WTC11 (cell line): ENCODE measurements at regions not wholly inside any gene's neighbourhood (a gene's known extent, or its start where the extent isn't known, plus 50 kb on each side); places are given as distances from the start of the nearest gene placed in this dataset.

ENCODE experiments used
- ATAC-seq: fragments of 200-7000 bp; cut with Tn5 transposase; 2 replicates; pipeline ENCODE4 v1.10.0; 2021; ENCODE audit warnings: mild to moderate bottlenecking, moderate library complexity
- CTCF ChIA-PET: fragments of 300-600 bp; sonication (Branson Sonifier 250); formaldehyde crosslinking; loops from one replicate; lab custom pipeline; 2021; ENCODE audit warnings: antibody characterized with exemption; lab: Charles Lee
- POLR2A ChIA-PET: fragments of 350-600 bp; sonication (Branson Sonifier 250); formaldehyde crosslinking; loops from one replicate; lab custom pipeline; 2021; ENCODE audit warnings: antibody characterized with exemption; lab: Charles Lee
- DNase-seq: peaks from one replicate; pipeline ENCODE4 v3.0.0; 2021; ENCODE audit warnings: low spot score
- H3K27ac Mint-ChIP-seq: 2 replicates; pipeline ENCODE4 v1.8.0; 2021; ENCODE audit warnings: mixed read lengths
- H3K27me3 Mint-ChIP-seq: 2 replicates; pipeline ENCODE4 v1.8.0; 2021; ENCODE audit warnings: low read depth, mild to moderate bottlenecking, moderate library complexity, mixed read lengths
- H3K36me3 Mint-ChIP-seq: 2 replicates; pipeline ENCODE4 v1.8.0; 2021; ENCODE audit warnings: mixed read lengths
- H3K4me1 Mint-ChIP-seq: 2 replicates; pipeline ENCODE4 v1.8.0; 2022; ENCODE audit warnings: mixed read lengths
- H3K4me3 Mint-ChIP-seq: 2 replicates; pipeline ENCODE4 v1.8.0; 2021; ENCODE audit warnings: mild to moderate bottlenecking, moderate library complexity, mixed read lengths
- H3K9me3 Mint-ChIP-seq: 2 replicates; pipeline ENCODE4 v1.8.0; 2021; ENCODE audit warnings: mixed read lengths
- ATF3 ChIP-seq: sonication (generic); formaldehyde crosslinking; conservative IDR thresholded peaks from 2 replicates; pipeline ENCODE4 v1.8.1; 2022; ENCODE audit warnings: mild to moderate bottlenecking, missing genetic modification reagents
- CBFB ChIP-seq: sonication (generic); formaldehyde crosslinking; IDR thresholded peaks from 2 replicates; pipeline ENCODE4 v1.8.1; 2022; ENCODE audit warnings: mild to moderate bottlenecking, low read depth, missing genetic modification reagents
- CREB1 ChIP-seq: sonication (generic); formaldehyde crosslinking; IDR thresholded peaks from 2 replicates; pipeline ENCODE4 v1.8.0; 2023; ENCODE audit warnings: mild to moderate bottlenecking, missing genetic modification reagents
- CTCF ChIP-seq: fragments of 200-600 bp; IDR thresholded peaks from 2 replicates; pipeline ENCODE4 v1.8.0; 2022; ENCODE audit warnings: antibody characterized with exemption
- E2F5 ChIP-seq: sonication (generic); formaldehyde crosslinking; IDR thresholded peaks from 2 replicates; pipeline ENCODE4 v1.8.1; 2022; ENCODE audit warnings: mild to moderate bottlenecking, moderate library complexity, missing genetic modification reagents
- ELF4 ChIP-seq: sonication (generic); formaldehyde crosslinking; IDR thresholded peaks from 2 replicates; pipeline ENCODE4 v1.8.1; 2022; ENCODE audit warnings: low read depth, mild to moderate bottlenecking, moderate library complexity, missing genetic modification reagents
- FOXK1 ChIP-seq: sonication (generic); formaldehyde crosslinking; IDR thresholded peaks from 2 replicates; pipeline ENCODE4 v1.8.0; 2022; ENCODE audit warnings: mild to moderate bottlenecking, moderate library complexity, missing genetic modification reagents
- FOXP4 ChIP-seq: sonication (generic); formaldehyde crosslinking; IDR thresholded peaks from 2 replicates; pipeline ENCODE4 v1.8.0; 2022; ENCODE audit warnings: mild to moderate bottlenecking, missing genetic modification reagents
- GRHL2 ChIP-seq: fragments of 250-450 bp; sonication (Bioruptor Pico); IDR thresholded peaks from 2 replicates; pipeline ENCODE4 v1.8.0; 2022; ENCODE audit warnings: mild to moderate bottlenecking, moderate library complexity; ENCODE audit not compliant: insufficient replicate concordance, severe bottlenecking
- KAT7 ChIP-seq: sonication (generic); formaldehyde crosslinking; IDR thresholded peaks from 2 replicates; pipeline ENCODE4 v1.8.1; 2023; ENCODE audit warnings: missing genetic modification reagents, mild to moderate bottlenecking, borderline replicate concordance
- NFYB ChIP-seq: sonication (generic); formaldehyde crosslinking; conservative IDR thresholded peaks from 2 replicates; pipeline ENCODE4 v1.8.0; 2022; ENCODE audit warnings: low read depth, missing genetic modification reagents
- NR2C2 ChIP-seq: sonication (generic); formaldehyde crosslinking; IDR thresholded peaks from 2 replicates; pipeline ENCODE4 v1.8.0; 2022; ENCODE audit warnings: mild to moderate bottlenecking, missing genetic modification reagents
- NR3C1 ChIP-seq: sonication (generic); formaldehyde crosslinking; conservative IDR thresholded peaks from 2 replicates; pipeline ENCODE4 v1.8.1; 2023; ENCODE audit warnings: low read depth, mild to moderate bottlenecking, missing genetic modification reagents
- SMAD3 ChIP-seq: sonication (generic); formaldehyde crosslinking; IDR thresholded peaks from 2 replicates; pipeline ENCODE4 v1.8.0; 2022; ENCODE audit warnings: missing genetic modification reagents, mild to moderate bottlenecking, borderline replicate concordance
- SOX15 ChIP-seq: fragments of 250-450 bp; sonication (Bioruptor Pico); IDR thresholded peaks from 2 replicates; pipeline ENCODE4 v1.9.0; 2021; ENCODE audit warnings: mild to moderate bottlenecking
- USF1 ChIP-seq: sonication (generic); formaldehyde crosslinking; IDR thresholded peaks from 2 replicates; pipeline ENCODE4 v1.8.0; 2022; ENCODE audit warnings: mild to moderate bottlenecking, missing genetic modification reagents
- USF2 ChIP-seq: sonication (generic); formaldehyde crosslinking; IDR thresholded peaks from 2 replicates; pipeline ENCODE4 v1.8.1; 2023; ENCODE audit warnings: mild to moderate bottlenecking, missing genetic modification reagents, moderate library complexity
- ZBTB21 ChIP-seq: sonication (generic); formaldehyde crosslinking; IDR thresholded peaks from 2 replicates; pipeline ENCODE4 v1.8.1; 2023; ENCODE audit warnings: mild to moderate bottlenecking, missing genetic modification reagents, borderline replicate concordance
- ZNF232 ChIP-seq: sonication (generic); formaldehyde crosslinking; IDR thresholded peaks from 2 replicates; pipeline ENCODE4 v1.8.0; 2022; ENCODE audit warnings: mild to moderate bottlenecking, missing genetic modification reagents
- ZNF317 ChIP-seq: sonication (generic); formaldehyde crosslinking; IDR thresholded peaks from 2 replicates; pipeline ENCODE4 v1.8.1; 2023; ENCODE audit warnings: low read depth, mild to moderate bottlenecking, moderate library complexity, missing genetic modification reagents, borderline replicate concordance
- ZNF423 ChIP-seq: fragments of 250-450 bp; sonication (Bioruptor Pico); IDR thresholded peaks from 2 replicates; pipeline ENCODE4 v2.1.2; 2022; ENCODE audit warnings: mild to moderate bottlenecking, moderate library complexity
- ZSCAN18 ChIP-seq: fragments of 250-450 bp; sonication (Bioruptor Pico); IDR thresholded peaks from 2 replicates; pipeline ENCODE4 v2.1.2; 2022; ENCODE audit warnings: mild to moderate bottlenecking, moderate library complexity

- no peak overlapping the region for H3K27ac Mint-ChIP-seq
- H3K36me3 Mint-ChIP-seq = peaks cover 10% of the 10 kb centered on the region
- no peak for TF ChIP-seq GRHL2 (CRISPR knock-in tag)
- TF ChIP-seq ZBTB21 (CRISPR knock-in tag) = no peak
- TF ChIP-seq USF1 = no peak
- TF ChIP-seq CBFB (CRISPR knock-in tag) = no peak
- no peak for TF ChIP-seq KAT7 (CRISPR knock-in tag)
- TF ChIP-seq SOX15 (CRISPR knock-in tag) = no peak
- no peak for TF ChIP-seq ELF4
- no peak for TF ChIP-seq CREB1 (CRISPR knock-in tag)
- no peak for TF ChIP-seq ATF3
- TF ChIP-seq NFYB (CRISPR knock-in tag) = no peak
- no peak for TF ChIP-seq ZNF423 (CRISPR knock-in tag)
- no peak for TF ChIP-seq FOXP4 (CRISPR knock-in tag)
- no peak for TF ChIP-seq ZSCAN18 (CRISPR knock-in tag)
- DNase-seq = no peak
- H3K27me3 Mint-ChIP-seq = no peaks in the 10 kb centered on the region; the same call in 1 of the 2 replicates
- ATAC-seq = no peak
- no peak overlapping the region for H3K4me3 Mint-ChIP-seq
- H3K9me3 Mint-ChIP-seq = peaks cover 17% of the 10 kb centered on the region
- CTCF ChIA-PET = no interaction called here
- no peaks in the 10 kb centered on the region for H3K4me1 Mint-ChIP-seq
- POLR2A ChIA-PET = no interaction called here
Measured at GRCh38 chr14:30820674-30821073, 53.7 kb upstream of the COCH start.

GRCh38 chr14:30822080-30822571 is 52.2 kb upstream of the COCH start:
- TF ChIP-seq FOXK1 = no peak
- no peak for TF ChIP-seq CBFB (CRISPR knock-in tag)
- TF ChIP-seq NR3C1 = no peak
- no peak for TF ChIP-seq E2F5 (CRISPR knock-in tag)
- no peak for TF ChIP-seq CREB1 (CRISPR knock-in tag)
- TF ChIP-seq ZNF317 (CRISPR knock-in tag) = no peak
- no peak for TF ChIP-seq ZNF232
- no peak for TF ChIP-seq SMAD3 (CRISPR knock-in tag)
- TF ChIP-seq NR2C2 (CRISPR knock-in tag) = no peak
- no peak for TF ChIP-seq USF2
- no peak for TF ChIP-seq CTCF
- CTCF ChIA-PET = no interaction called here
- POLR2A ChIA-PET = no interaction called here
- ATAC-seq = no peak
- no peaks in the 10 kb centered on the region; the same call in 1 of the 2 replicates for H3K27me3 Mint-ChIP-seq
- H3K4me3 Mint-ChIP-seq = no peak overlapping the region
- H3K4me1 Mint-ChIP-seq = no peaks in the 10 kb centered on the region
- no peak for DNase-seq
- peaks cover 27% of the 10 kb centered on the region for H3K9me3 Mint-ChIP-seq
- peaks cover 16% of the 10 kb centered on the region for H3K36me3 Mint-ChIP-seq
- H3K27ac Mint-ChIP-seq = no peak overlapping the region
